ENCODE measurements at regions not wholly inside any gene's neighbourhood (a gene's known extent, or its start where the extent isn't known, plus 50 kb on each side); places are given as distances from the start of the nearest gene placed in this dataset.
A peak's percentile ranks its signal among the peaks of the same experiment; 100 is the strongest.

DNA sequence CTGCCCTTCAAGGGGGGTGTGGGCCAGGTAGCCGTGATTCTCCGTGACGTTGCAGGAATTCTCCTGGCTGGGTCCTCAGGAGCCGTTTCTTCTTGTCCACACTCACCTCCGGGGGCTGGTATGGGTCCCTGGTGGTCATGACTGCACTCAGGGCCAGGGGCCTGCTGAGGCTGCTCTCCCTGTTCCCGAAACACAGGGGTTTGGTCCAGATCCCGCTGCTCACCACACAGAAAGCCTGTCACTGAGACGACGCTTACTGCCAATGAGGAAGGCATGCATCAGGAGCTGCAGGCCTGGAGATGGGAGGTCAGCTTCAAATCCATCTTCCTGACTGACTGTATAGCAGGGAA, 160.7 kb downstream of the RTP5 start:
- Histone ChIP-seq H3K14ac (ENCODE audit: insufficient read length) (no peak overlapping the region), H2BK12ac (ENCODE audit: low read depth, low read length) (no peak overlapping the region), H2BK120ac (replicated peaks; ENCODE audit: low read depth, low read length) (no peak overlapping the region), H4K8ac (ENCODE audit: extremely low read depth, insufficient read depth, low read length) (no peak overlapping the region), H2BK15ac (ENCODE audit: low read length) (no peak overlapping the region), H2BK20ac (ENCODE audit: low read length) (no peak overlapping the region), H2AFZ (ENCODE audit: low read length) (no peak overlapping the region), H3K23me2 (ENCODE audit: low read depth, low read length) (no peaks in the 10 kb centered on the region), H3K79me2 (ENCODE audit: control insufficient read depth in 1 of 2, insufficient read depth in 2 of 2, low read length in 2 of 2) (no peaks in the 10 kb centered on the region), H3K4me3 (ENCODE audit: extremely low read depth in 1 of 4, insufficient read depth in 2 of 4, low read depth in 3 of 4, low read length in 4 of 4) (no peak overlapping the region), H3K79me1 (ENCODE audit: low read depth, low read length) (no peaks in the 10 kb centered on the region), H2AK5ac (ENCODE audit: low read depth, low read length) (no peak overlapping the region), H3K36me3 (ENCODE audit: control insufficient read depth in 2 of 4, insufficient read depth in 4 of 4, low read length in 3 of 4) (no peaks in the 10 kb centered on the region), H4K20me1 (replicated peaks in 1 of 2; ENCODE audit: control insufficient read depth in 1 of 2, insufficient read depth in 2 of 2, low read length in 2 of 2) (no peaks in the 10 kb centered on the region), H3K9me3 (ENCODE audit: insufficient read depth in 2 of 2, low read depth in 1 of 2, low read length in 1 of 2) (peaks cover 0 to 6% of the 10 kb centered on the region in 2 experiments; a peak in 1 of 4 replicates), H3K23ac (ENCODE audit: insufficient read length) (no peak overlapping the region), H4K91ac (replicated peaks; ENCODE audit: insufficient read length, low read length) (no peak overlapping the region), H3K4me1 (replicated peaks in 1 of 4; ENCODE audit: control insufficient read depth in 3 of 4, insufficient read depth in 4 of 4, low read length in 3 of 4) (peaks cover 0 to 3% (median 0%) of the 10 kb centered on the region in 4 experiments; a peak in 1 of 7 replicates), H3K18ac (ENCODE audit: extremely low read depth, low read length) (no peak overlapping the region), H3K9ac (replicated peaks in 1 of 4; ENCODE audit: extremely low read depth in 1 of 4, low read depth in 3 of 4, low read length in 3 of 4) (no peak overlapping the region), H3K27me3 (replicated peaks in 1 of 4; ENCODE audit: control insufficient read depth in 3 of 4, extremely low read depth in 1 of 4, insufficient read depth in 3 of 4, low read length in 3 of 4) (no peaks in the 10 kb centered on the region; a peak in 3 of 7 replicates), H3K4ac (replicated peaks; ENCODE audit: insufficient read length, low read depth, low read length) (no peak overlapping the region), H3K4me2 (ENCODE audit: insufficient read depth in 1 of 2, low read depth in 2 of 2, low read length in 2 of 2) (no peak overlapping the region), H4K5ac (ENCODE audit: insufficient read length, low read depth, low read length) (no peak overlapping the region), H2BK5ac (ENCODE audit: low read depth, low read length) (no peak overlapping the region), H3K56ac (replicated peaks; ENCODE audit: insufficient read length, low read depth, low read length) (no peak overlapping the region), H3K27ac (ENCODE audit: low read depth, low read length) (no peak overlapping the region)
- DNase-seq (ENCODE audit: low read depth in 1 of 2, low spot score in 2 of 2) = peak in 1 of 2 experiments; percentile 39
- 87% methylated on average over 9 of the region's 9 CpGs; no CpG with 5 or more reads in 1 of the 2 experiments for WGBS, 2 experiments (ENCODE audit: extremely low coverage in 1 of 2, insufficient coverage in 1 of 2, insufficient read length in 1 of 2, insufficient replicate concordance in 2 of 2, low coverage in 1 of 2, low lambda C conversion rate in 2 of 2, missing lambda C conversion rate in 1 of 2)
- no peak for TF ChIP-seq TBP (IDR thresholded peaks at IDR 0.05; ENCODE audit: low read depth, low read length)
- FAIRE-seq = no peak
- CTCF ChIA-PET (ENCODE audit: partially characterized antibody) = no interaction called here
- POLR2A ChIA-PET (ENCODE audit: partially characterized antibody) = no interaction called here

All from H1 (cell line).